Adrenal gland (tissue), 9 donors: ENCODE measurements at regions not wholly inside any gene's neighbourhood (a gene's known extent, or its start where the extent isn't known, plus 50 kb on each side); places are given as distances from the start of the nearest gene placed in this dataset.

Source experiments
- DNase-seq, 7 donors: peaks; one replicate each; pipeline ENCODE4 v3.0.0-alpha.2; 2019 to 2020
- H3K27ac ChIP-seq, 5 donors: fragments of 200-600 bp; sonication (generic) in 4 of 5; 1 replicate in 3 of 5; 2 replicates in 2 of 5; pipeline versions ENCODE4 v1.5.1 to v1.8.0; 2016 to 2020; ENCODE audit warnings: mild to moderate bottlenecking in 1 of 5
- H3K27me3 ChIP-seq: fragments of 200-600 bp; 2 replicates; pipeline ENCODE4 v1.8.0; 2021
- H3K36me3 ChIP-seq, 2 donors: fragments of 200-600 bp; replicated peaks in 1 of 2; 1 replicate in 1 of 2; 2 replicates in 1 of 2; pipeline versions ENCODE4 v1.5.1 to v1.8.0; 2018 to 2022
- H3K4me1 ChIP-seq, 2 donors: fragments of 200-600 bp; replicated peaks in 1 of 2; 1 replicate in 1 of 2; 2 replicates in 1 of 2; pipeline versions ENCODE4 v1.5.1 to v1.8.0; 2018 to 2021
- H3K4me3 ChIP-seq, 4 donors: fragments of 200-600 bp; sonication (generic) in 3 of 4; one replicate each; pipeline ENCODE4 v1.5.1; 2016 to 2018
- H3K9me3 ChIP-seq, 3 donors: fragments of 200-600 bp; sonication (generic) in 1 of 3; replicated peaks in 1 of 3; 1 replicate in 2 of 3; 2 replicates in 1 of 3; pipeline versions ENCODE4 v1.5.1 to v1.8.0; 2016 to 2021
- POLR2A ChIP-seq, 2 donors: fragments of 450-650 bp; IDR thresholded peaks; one replicate each; pipeline ENCODE4 v1.6.1; 2017; ENCODE audit warnings: antibody characterized with exemption in 2 of 2, mild to moderate bottlenecking in 2 of 2, moderate library complexity in 1 of 2
- WGBS, 4 donors: extraction: QIAGEN DNeasy Blood & Tissue Kit in 2 of 4; methylation state at CpG; one replicate each; pipeline versions ENCODE4 v1.1.5 to v1.1.7; 2013 to 2017; 5-methylcytosine and 5-hydroxymethylcytosine counted together
- intact Hi-C, 2 donors: fragments of 100-400 bp; cut with DNase I; formaldehyde crosslinking; loops; one replicate each; pipeline versions ENCODE4 v1.14.1 to v1.15.0; 2022 to 2023
- TF ChIP-seq, protein P1 (sequence below), 6 experiments: fragments of 450-650 bp in 4 of 6; fragments of 200-600 bp in 2 of 6; sonication (generic) in 1 of 6; IDR thresholded peaks; 1 replicate in 5 of 6; 2 replicates in 1 of 6; pipeline versions ENCODE4 v1.5.1 to v1.8.0; 2016 to 2021; ENCODE audit warnings: antibody characterized with exemption in 6 of 6, mild to moderate bottlenecking in 2 of 6, moderate library complexity in 1 of 6
- donor health status: healthy with polysubstance abuse.
- donor health status: Bipolar disorder and iron deficiency.
- donor health status: DM: yes; HTN: yes; CAD: no.
- donor health status: DM: no; HTN: no; CAD: no.
- donor health status: DM: no; HTN: no; CAD: no.

DNA sequence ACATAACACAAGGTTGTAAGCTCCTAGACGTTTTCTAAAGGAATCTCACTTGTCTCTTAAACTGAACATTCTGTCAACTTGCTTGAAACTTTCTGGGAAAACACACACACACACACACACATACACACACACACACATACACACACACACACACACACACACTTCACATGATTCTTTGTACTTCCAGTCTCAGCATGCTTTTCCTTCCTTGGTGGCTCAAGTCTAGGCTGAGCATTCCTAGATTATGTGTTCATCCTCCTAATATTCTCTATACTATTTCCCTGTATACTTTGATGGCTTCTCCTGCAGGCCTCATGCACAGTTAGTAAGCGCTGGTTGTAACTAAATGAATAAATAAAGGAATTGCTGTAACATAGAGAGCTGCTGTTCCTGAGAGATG lies 372.1 kb downstream of the PTPRC start:
- Histone ChIP-seq H3K4me1 (no peaks in the 10 kb centered on the region), H3K4me3 (no peak overlapping the region), H3K27ac (no peak overlapping the region), H3K9me3 (no peaks in the 10 kb centered on the region), H3K27me3 (no peaks in the 10 kb centered on the region), H3K36me3 (no peaks in the 10 kb centered on the region)
- TF ChIP-seq, protein P1, sequence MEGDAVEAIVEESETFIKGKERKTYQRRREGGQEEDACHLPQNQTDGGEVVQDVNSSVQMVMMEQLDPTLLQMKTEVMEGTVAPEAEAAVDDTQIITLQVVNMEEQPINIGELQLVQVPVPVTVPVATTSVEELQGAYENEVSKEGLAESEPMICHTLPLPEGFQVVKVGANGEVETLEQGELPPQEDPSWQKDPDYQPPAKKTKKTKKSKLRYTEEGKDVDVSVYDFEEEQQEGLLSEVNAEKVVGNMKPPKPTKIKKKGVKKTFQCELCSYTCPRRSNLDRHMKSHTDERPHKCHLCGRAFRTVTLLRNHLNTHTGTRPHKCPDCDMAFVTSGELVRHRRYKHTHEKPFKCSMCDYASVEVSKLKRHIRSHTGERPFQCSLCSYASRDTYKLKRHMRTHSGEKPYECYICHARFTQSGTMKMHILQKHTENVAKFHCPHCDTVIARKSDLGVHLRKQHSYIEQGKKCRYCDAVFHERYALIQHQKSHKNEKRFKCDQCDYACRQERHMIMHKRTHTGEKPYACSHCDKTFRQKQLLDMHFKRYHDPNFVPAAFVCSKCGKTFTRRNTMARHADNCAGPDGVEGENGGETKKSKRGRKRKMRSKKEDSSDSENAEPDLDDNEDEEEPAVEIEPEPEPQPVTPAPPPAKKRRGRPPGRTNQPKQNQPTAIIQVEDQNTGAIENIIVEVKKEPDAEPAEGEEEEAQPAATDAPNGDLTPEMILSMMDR (IDR thresholded peaks at IDR 0.05): no peak
- no peak for TF ChIP-seq POLR2A (IDR thresholded peaks at IDR 0.05)
- WGBS, 4 donors: 57 to 74% (median 68%) methylated on average over 2 of the region's 2 CpGs
- intact Hi-C loops: no loop called here
- DNase-seq: no peak

DNA sequence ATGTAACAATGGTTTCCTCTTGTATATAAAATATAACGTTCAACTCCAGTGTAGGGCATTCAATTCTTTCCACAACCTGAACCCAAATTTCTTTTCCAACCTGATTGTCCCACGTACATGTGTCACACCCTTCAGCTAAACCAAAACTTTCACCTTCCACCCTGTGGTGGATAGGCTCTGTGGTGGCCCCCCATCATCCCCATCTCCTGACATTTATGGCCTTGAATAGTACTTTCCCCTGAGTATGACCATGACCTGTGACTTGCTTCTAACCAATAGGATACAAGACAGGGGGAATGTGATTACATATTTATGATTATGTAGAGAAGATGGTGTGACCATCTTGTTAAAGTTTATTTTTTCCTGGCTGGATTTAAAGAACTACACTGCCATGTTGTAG lies 377.0 kb downstream of the PTPRC start:
- H3K27ac ChIP-seq: no peak overlapping the region
- no peak overlapping the region for H3K4me3 ChIP-seq
- 78 to 81% (median 78%) methylated on average over 2 of the region's 2 CpGs for WGBS, 4 donors
- H3K27me3 ChIP-seq: no peaks in the 10 kb centered on the region
- intact Hi-C loops: no loop called here
- TF ChIP-seq POLR2A (IDR thresholded peaks at IDR 0.05): no peak
- TF ChIP-seq, protein P1 (IDR thresholded peaks at IDR 0.05): no peak
- no peaks in the 10 kb centered on the region for H3K4me1 ChIP-seq
- H3K9me3 ChIP-seq: no peaks in the 10 kb centered on the region
- no peak for DNase-seq
- H3K36me3 ChIP-seq: no peaks in the 10 kb centered on the region

DNA sequence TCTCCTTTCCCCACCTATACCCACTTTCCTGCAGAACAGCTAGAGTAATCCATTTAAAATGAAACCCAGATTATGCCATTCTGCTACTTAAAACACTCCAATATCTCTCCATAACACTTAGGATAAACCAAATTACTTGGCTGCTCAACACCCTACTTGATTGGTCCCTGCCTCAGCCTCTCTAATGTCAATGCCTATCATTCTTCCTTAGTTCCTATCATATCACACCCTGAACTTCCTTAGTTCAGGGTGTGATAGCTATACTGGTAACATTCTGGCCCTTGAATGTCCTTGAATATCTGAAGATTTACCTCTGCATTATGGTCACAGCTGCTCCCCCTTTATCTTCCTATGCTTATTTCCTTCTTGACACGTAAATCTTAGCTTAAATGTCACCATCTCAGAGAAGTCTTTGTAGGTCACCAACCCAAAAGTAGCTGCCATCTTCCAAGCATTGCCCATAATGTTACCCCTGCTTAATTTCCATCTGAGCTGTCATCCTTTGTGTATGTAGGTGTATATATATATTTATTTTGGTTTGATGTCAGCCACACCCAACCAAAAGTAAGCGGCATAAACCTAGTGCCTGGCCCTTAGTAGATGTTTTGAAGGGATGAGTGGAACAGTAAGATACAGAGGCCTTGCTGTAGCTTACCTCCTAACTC lies 379.8 kb downstream of the PTPRC start:
- H3K27me3 ChIP-seq: no peaks in the 10 kb centered on the region
- H3K9me3 ChIP-seq: no peaks in the 10 kb centered on the region
- H3K4me1 ChIP-seq: no peaks in the 10 kb centered on the region
- H3K36me3 ChIP-seq: no peaks in the 10 kb centered on the region
- no peak for DNase-seq
- no peak for TF ChIP-seq POLR2A (IDR thresholded peaks at IDR 0.05)
- TF ChIP-seq, protein P1 (IDR thresholded peaks at IDR 0.05): no peak
- intact Hi-C loops: no loop called here
- H3K27ac ChIP-seq: no peak overlapping the region
- 84 to 93% (median 88%) methylated on average over 2 of the region's 2 CpGs for WGBS, 4 donors
- no peak overlapping the region for H3K4me3 ChIP-seq

DNA sequence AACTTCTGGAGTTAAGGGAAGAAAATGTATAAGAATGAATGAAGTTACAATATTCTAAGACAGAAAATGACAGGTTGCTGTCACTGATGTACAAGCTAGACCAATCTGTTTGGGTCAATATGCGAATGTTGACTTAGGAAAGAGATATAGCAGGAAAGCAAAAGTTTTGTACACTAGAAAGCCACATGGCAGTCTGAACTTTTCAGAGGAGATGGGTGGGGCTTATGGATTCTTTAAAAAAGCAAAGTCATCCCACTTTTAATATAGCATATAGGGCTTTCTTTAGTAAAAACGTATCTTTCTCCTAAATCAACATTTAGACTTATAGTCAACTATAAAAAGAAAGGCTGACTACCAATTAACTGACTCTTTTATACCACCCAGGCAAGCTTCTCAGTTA lies 381.2 kb downstream of the PTPRC start:
- intact Hi-C loops: no loop called here
- Histone ChIP-seq H3K9me3 (no peaks in the 10 kb centered on the region), H3K27ac (no peak overlapping the region), H3K4me1 (no peaks in the 10 kb centered on the region), H3K27me3 (no peaks in the 10 kb centered on the region), H3K36me3 (no peaks in the 10 kb centered on the region), H3K4me3 (no peak overlapping the region)
- 56 to 65% (median 63%) methylated on average over 2 of the region's 2 CpGs for WGBS, 4 donors
- TF ChIP-seq POLR2A (IDR thresholded peaks at IDR 0.05): no peak
- TF ChIP-seq, protein P1 (IDR thresholded peaks at IDR 0.05): no peak
- DNase-seq: no peak
